ENCODE measurements at regions not wholly inside any gene's neighbourhood (a gene's known extent, or its start where the extent isn't known, plus 50 kb on each side); places are given as distances from the start of the nearest gene placed in this dataset.

DNA sequence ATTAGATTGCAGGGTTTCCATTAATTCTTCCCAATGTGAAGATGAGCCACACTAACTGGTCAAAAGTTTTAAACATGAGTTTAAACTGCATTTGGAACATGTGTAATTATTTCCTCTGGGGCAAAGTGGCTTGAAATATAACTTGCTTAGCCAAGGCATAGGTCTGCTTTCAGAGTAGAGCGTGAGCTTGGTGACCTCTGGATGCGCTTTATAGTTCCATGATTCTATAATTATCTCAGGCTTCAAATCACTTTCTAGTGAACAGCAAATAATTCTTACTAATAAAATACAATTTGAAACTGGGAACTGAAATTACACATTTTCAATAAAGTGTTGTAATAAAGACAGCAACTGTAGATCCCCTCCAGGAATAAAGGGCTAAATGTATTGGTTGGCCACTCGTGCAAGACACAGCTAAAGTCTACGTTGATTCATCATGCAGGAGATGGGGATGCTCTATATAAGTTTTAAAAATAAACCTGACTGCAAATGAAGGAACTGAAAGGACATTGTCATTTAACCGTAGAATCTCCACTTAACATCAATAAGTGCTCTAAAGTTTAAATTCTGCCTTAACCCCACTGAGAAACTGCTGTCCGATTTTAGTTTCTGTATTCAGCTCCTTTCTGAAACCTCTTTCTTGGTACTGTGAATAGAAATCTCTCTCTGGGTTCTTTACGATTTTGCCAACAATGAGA lies 460.0 kb downstream of the PSAT1 start:
- DNase-seq, result no peak

DNA sequence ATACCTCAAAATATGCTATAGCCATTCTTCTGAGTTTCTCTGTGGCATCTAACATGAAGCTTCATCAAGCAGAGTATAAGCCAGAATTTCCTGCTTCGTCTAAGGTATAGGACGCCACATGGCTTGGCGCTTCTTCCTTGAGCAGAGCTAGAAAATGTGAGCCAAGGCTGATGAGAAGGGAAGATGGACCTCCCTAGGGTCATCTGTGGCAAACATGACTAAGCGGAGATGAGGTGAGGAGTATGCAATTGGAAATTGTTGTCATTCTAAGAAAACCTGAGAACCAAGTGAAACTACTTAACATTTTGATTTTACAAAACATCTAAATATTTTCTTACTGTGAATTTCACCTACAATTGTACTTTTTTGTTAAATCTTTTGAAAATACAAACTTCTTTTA lies 466.5 kb downstream of the PSAT1 start:
- no peak for DNase-seq

DNA sequence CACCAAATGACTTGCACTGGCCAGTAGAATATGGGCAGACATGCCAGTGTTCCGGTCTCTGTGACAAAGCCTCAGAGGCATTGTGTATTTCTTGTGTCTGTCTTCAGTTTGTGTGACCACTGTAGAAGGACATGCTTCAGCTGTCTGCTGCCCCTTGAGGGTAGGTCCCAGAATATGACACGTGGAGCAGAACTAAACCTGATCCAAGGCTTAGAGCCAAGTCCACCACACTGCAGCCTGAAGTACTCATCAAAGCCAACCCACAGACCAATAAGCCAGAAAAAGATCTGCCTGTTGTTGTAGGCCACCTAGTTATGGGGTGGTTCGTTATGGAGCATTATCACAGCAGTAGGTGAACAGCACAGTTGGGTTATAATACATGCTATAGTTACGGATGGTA lies 468.9 kb downstream of the PSAT1 start:
- no peak for DNase-seq

DNA sequence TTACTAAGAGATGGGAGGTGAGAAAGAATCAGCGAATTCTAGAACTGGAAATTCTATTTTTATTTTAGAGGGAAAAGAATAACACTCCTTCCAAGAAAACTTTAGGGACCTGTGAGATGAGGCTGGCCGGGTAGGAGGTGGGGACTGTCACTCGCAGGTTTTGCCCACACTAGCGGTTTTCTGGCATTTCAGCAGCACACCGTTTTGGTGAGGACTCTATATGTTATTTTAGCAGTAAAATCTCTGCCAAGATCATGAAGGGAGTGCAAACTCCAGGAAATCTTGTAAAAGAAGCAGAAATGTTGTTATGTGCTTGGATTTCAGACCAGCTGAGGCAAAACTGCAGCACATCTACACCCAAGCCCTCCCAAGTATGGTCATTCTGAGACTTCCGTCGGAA lies 470.6 kb downstream of the PSAT1 start:
- no peak for DNase-seq

DNA sequence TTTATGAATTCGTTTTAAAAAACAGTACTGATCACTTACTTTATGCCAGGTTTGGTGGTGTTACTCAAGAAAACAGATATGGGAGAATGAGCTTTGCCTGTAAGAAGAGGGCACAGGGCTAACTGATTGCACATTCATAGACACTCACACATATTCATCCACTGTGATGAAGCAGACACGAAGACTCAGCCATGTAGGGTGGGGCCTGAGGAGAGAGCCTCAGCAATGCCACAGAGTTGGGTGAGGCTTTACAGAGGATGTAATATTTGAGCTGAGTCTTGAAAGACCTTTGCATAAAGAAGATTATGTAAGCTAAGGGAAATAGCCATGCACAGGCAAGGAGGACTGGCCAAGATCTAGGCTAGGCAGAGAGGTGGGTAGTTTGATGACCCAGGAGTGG lies 472.8 kb downstream of the PSAT1 start:
- DNase-seq, result no peak

DNA sequence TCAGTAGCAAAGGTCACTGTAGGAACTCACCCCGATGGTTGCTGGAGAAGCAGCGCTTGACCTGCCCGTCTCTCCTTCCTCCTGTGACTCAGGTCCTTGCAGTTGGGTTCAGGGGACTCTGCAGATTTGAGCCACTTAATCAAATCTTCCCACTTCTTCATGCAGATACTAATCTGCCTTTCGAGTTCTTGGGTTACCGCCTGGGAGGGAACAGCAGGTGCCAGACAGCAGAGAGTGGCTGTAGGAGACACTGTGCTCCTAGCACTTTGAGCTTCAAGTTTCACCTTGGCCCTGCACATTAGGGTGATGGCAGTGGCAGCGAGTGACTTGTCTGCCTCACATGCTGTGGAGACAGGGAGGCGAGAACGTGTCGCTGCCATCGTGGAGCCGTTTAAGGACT lies 478.3 kb downstream of the PSAT1 start:
- no peak for DNase-seq

DNA sequence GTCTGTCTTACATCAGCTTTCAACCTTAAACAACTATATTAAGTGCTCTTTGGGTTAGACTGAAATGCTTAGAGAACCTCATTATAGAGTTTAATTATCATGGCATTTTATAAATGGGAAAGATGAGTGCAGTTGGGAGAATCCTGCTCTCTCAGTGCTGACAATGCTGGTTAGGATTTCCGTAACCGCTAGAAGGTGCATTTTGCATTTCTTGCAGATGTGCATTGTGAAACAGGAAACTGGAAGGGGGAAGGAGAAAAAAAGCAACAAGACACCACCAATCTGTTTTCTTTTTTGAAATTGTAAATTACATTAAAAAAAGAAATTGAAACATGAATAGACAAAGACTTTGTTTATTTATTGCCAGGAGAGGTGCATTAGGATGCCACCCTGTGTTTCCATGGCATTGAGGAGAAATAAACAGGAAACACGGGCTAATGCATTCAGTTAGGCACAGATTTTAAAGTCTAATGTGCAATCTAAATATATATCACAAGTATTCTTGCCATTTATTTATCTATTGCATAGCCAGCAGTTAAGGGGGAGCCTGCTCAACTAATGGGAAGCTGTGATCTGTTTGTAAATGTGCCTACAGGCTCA lies 478.9 kb downstream of the PSAT1 start:
- no peak for DNase-seq

DNA sequence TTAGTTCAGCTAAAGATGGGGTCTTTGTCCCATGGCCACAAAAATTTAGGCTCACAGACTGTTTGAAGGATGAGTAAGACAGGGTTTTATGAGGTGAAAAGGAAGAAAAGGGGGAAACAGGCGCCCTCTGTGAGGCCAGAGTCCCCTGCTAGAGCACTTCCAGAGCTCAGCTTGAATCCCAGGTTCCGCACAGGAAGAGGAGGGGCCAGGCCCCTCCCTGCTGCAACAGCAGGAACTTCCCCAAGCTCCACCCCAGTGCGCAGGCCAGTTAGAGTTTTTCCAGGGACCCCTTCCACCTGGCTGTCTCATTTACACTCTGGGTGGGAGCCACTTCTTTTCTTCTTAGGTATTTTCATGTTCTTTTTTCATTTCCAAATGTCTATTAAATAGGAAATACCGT lies 480.8 kb downstream of the PSAT1 start:
- DNase-seq, result no peak

DNA sequence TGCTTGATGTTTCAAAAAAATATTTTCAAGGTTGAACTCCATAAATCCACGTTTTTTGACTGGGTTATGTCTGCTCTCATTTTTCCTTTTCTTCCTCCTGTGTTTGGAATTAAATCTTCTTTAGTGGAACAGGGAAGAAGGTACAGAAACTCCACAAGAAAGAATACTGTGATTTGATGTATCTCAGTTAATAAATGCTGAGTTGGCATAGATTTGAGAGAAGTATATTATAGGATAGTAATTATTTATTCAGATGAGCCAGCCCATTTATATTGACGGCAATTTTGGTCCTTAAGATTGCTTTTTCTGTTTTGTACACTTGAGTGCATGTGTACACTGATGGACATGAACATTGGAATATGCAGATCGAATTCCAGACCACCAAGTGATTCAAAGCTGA lies 481.4 kb downstream of the PSAT1 start:
- no peak for DNase-seq

DNA sequence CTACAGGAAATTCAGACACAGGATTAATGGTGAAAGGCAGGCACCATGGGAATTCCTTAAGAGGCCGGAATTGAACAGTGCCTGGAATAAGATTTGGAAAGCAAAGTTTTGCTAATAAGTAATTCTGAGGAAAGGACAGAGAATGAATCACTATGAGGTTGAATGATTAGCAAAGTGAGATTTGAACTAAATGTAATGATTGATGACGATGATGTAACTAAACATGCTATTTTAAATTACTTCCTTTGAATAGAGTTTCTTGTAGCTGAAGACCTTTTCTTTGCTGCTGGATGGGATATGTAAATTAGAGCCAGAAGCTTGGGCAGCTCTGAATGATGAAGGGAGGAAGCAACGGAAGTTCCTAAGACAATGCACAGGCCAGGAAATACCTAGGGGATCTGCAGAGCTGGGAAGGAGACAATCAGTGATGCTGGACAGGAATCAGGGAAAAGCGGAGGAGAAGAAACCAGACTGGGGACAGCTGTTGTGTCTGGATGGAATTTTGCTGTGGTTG lies 482.0 kb downstream of the PSAT1 start:
- DNase-seq, result no peak

DNA sequence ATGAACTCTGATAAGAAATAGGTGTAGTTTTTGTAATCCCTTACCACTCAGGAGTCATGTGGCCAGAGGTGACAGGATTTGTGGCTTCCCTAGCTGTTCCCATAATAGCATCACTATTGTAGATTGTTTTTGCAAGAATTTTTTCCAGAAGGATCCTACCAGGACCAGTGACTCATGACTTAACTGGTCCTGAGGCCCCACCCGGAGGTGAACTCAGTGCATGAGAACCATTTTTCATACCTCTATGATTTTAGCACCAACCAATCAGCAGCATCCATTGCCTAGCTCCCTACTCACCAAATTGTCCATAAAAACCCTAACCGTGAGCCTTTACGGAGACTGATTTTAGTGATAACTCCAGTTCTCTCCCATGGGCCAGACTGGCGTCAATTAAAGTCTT lies 484.8 kb downstream of the PSAT1 start:
- DNase-seq, result no peak

DNA sequence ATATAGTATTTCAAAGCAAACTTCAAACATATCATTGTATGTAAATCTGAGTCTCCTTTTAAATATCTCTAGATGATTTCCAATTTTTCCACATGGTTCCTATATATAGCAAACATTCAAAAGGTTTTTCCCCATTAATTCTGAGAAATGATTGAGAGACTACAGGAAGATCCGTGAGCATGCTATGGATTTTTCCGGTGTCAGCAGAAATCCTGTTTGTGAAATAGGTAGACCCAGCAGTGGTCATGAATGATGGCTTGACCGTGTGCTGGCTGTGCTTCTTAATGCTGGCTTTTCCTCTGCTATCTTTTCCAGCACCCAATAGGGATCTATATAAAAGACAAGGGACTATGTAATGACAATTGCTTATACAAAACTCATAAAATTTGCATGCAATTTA lies 485.3 kb downstream of the PSAT1 start:
- no peak for DNase-seq

DNA sequence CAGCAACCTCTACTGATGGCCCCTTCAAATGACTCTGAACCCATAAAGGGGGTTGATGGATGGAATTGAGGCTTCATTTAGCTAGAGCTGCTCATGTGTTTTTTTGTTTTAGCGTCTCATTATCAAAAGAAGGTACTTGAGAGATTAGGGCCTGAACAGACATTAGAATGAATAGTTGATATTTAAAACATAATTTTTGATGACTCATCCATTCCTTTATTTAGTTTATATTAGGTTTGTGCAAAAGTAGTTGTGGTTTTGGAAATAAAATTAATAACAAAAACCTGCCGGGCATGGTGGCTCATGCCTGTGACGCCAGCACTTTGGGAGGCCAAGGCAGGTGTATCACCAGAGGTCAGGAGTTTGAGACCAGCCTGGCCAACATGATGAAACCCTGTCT lies 485.9 kb downstream of the PSAT1 start:
- no peak for DNase-seq

DNA sequence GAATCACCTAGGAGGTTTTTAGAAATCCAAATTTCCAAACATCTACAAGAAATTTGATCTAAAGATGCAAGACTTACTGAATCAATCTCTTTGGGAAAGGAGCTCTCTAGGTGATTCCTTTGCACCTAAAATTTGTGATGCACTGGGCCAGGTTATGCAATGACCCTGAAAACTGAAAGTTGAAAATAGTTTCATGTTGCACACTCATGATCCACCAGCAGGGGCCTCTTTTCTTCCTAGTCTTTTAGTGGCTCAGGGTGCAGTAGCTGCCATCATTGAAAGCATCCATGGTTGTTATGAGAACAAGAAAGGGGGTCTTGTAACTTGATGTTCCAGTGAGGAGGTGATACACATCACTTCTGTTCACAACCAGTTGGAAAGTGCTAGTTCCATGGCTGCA lies 486.8 kb downstream of the PSAT1 start:
- no peak for DNase-seq

DNA sequence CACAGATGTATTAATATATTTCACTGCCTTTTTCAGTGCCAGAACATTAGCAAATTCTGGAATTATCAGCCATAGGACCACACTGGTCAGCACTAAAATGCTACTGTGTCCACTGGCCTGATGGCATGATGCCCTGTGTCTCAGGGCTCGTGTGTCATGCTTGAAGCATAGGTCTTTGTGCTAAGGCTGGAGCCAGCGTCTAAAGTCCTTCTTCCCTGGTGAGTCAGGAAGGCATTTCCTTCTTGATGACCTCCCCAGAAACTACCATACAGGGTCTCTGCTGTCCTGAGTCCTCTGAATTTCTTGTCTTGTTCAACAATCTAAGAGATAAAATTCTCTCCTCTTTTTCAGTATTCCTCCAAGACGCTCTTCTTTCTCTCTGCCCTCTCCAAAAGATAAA lies 489.9 kb downstream of the PSAT1 start:
- no peak for DNase-seq

DNA sequence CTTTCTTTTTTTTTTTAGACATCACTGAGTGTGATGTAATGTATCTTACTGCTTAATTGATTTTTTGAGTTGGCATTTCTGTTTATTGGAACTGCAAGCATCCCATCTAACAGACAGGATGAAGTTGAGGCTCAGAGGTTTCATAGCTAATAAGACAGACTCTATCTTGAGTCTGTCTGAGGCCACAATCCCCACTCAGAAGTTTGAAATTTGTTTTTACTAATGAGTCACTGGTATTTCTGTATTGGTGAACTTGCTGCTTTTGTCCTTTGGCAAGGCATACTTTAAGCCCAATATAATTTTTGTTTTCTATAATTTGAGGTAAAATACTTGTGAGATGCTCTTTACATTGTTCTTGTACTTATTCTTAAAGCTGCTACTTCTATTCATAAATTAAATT lies 491.2 kb downstream of the PSAT1 start:
- no peak for DNase-seq

DNA sequence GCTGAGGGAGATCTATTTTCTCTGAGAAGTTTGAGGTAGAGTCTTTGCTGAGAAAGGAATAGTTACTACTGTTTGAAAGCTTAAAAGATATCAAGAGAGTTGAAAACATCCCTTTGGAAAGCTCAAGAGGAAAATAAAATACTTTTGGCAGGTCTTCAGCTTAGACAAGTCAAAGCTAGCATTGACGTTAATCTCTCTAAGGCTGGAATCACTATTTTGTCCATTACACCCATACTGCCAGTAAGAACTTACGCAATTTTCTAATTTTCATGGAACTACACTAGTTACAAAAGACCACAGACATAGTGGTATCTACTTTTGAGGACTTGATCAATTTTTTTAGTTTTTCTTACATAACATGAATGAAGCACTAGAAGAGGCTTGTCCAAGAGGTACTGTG lies 494.9 kb downstream of the PSAT1 start:
- DNase-seq, result no peak

DNA sequence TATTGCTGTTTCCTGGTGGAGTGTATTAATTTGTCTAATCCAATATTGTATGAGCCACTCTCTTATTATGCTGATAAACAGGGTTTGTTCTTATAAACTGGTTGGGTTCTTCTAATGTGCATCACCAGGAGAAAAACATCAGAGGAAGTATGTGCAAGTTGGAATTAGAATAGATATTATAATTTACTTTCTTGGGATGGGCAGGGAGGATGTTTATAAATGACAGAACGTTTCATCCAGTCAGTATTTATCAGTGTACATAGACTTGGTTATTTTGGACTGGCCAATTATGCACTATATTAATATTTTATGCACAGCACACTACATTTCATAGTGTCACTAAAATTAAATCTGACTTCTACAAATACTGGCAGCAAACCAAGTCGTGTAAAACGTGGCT lies 495.8 kb downstream of the PSAT1 start:
- no peak for DNase-seq

DNA sequence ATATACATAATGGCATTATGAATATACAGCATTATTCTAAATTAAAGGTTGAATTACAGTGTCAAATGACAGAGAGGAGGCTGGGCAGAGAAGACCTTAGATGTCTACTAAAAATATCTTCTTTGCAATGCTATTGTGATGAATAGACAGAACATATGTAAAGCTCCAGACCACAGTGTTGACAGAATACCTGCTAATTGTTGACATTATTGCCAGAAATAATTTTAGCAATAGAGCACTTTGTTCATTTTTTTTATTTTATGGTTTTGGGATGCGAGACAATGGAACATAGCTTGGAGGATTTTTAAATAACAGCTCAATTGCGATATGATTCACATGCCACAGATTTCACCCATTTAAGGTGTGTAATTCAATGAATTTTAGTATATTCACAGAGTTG lies 508.8 kb downstream of the PSAT1 start:
- no peak for DNase-seq

DNA sequence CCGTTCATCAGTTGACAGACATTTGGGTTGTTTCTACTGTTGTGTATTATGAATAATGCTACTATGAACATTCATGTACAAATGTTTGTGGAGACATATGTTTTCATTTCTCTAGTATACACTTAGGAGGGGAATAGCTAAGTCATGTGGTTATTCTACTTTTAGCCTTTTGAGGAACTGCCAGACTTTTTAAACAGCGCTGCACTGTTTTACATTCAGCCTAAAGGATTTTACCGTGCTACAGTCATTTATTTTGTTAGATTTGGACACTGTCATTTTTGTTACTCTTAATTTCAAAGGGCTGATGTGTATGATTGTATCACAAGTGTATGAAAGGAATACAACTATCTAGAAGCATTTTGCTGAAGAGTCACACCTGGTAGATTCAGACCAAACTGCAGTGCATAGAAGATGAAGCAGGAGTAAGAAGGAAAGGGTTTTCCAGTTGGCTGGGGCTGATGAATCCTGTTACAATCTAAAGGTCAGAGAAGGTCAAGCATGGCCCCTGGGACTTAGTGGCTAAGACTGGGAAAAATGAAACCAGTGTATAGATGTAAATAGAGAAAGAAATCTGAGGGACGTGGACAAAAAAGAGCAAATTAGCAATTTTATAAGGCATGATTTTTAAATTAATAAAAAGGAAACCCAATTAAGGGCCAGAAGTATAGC lies 509.7 kb downstream of the PSAT1 start:
- DNase-seq, result no peak

DNA sequence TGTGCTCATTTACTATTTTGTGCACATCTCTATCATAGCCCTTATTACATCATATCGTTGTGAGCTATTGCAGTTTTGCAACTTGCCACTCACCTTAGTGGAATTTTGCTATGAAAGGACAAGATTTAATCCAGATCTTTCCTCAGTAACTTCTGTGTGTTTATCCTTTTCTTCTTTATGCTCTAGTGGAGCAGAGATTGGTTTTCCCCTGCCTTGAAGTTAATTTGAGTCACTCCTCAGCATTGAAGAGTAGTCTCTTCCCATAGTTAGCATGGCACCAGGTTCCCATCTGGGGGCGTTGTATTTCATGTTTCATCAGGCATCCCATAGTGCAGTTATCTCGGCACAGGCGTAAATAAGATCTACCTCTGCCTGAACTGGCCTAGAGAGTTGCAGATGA lies 510.4 kb downstream of the PSAT1 start:
- no peak for DNase-seq

DNA sequence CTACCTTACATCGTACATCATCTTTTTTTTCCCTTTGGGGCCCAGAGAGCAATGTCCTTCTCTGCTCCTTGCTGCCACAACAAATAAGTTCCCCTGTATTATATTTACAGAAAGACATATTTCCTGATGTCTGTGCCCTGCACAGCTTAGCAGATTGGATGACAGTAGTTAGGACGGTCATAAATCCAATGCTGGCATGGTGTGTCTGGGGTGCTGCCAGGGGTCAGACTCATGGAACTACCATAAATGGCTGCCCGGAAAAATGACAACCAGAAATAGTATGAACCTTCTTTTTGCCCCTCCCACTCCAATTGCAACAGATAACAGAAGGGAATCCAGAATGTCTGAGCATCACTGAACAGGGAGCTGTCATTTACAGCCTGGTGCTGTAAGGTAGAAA lies 511.1 kb downstream of the PSAT1 start:
- no peak for DNase-seq

DNA sequence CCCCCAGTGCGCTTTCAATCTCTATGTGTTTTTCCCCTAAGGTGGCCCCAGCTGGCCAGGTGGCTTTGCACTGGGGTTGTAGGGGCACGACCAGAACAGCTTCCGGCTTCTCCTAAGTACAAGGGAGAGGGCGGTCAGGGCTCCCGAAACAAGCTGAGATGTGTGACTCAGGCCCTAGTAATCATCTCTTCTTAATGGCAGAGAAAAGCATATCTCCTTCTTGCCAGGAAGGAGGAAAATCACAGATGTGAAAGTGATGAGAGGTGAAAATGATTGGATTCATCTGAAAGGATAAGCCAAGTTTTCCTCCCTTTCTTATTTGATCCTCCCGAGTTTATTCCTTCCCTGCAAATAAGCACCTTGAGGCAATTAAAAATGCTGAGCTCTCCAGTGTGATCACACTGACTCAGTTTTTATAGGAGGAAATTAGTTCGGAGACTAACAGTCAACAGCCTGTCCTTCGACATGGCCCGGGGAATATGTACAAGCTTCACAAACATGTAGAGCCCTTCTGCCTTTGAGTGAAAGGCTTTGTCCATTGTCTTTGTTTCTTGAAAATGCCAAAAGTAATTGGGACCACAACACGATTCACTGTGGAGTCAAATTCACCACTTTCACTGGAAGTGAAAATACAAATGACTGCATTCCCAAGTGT lies 514.8 kb downstream of the PSAT1 start:
- DNase-seq, result no peak

DNA sequence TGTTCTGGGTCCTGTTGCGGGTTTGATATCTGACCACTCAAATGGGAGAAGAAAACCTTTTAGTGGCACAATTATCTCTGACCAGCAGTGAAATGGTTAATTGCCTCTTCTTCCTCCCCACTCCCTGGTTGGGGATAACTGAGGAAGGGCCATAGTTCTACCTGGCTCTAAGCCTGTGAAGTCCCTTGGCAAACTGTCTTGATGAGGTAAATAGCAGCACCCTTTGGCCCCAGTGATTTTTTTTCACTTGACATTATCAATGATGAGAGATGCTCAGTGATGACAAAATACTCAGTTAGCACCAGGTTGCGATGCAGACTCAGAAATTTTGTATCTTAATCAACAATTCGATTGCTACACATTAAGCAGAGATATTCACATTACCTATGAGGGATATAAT lies 515.7 kb downstream of the PSAT1 start:
- no peak for DNase-seq

Measured in GDM1 (cell line).